ENCODE measurements at regions not wholly inside any gene's neighbourhood (a gene's known extent, or its start where the extent isn't known, plus 50 kb on each side); places are given as distances from the start of the nearest gene placed in this dataset.
A peak's percentile ranks its signal among the peaks of the same experiment; 100 is the strongest.

DNA sequence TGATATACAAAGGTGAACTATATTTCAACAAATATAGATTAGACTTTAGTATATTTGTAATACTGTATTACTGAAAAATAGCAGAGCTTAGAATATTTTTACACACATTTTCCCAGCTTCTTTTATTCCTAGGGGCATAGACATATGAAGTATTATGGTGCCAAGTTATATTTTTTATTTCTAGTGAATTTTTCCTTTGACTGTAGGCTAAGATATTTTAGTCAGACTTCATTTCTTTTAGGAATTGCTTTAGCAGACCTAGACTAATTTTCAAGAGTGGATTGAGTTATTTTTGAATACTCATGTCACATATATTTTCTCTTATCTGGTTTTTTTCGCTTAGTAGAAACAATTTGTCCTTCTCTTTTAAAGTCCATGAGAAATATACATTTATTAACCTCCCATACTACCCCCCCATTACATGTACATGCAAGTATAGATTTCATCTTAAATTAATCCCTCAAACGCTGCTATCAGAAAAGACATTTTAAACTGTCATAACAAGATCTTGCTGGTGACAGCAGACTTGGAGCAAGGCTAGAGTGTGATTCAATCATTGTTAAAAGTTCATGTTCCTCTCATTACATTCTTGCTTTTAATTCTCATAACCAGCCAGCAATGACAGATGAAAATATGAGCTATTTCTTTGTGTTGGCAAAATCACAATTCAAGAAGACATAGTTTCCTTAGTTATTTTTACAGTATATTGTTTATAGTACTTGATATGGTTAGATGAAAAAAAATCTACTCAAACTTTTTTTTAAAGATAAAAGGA lies 456.1 kb downstream of the AEBP2 start:
- Histone ChIP-seq H3K4me2 (ENCODE audit: low read depth, low read length) (peak overlapping the region; percentile 89), H3K79me2 (ENCODE audit: low read length) (no peaks in the 10 kb centered on the region), H3K4me1 (ENCODE audit: low read length) (peaks cover 32% of the 10 kb centered on the region)

GRCh38 chr12:19896041-19896440 lies 456.7 kb downstream of the AEBP2 start:
- DNase-seq = no peak
- H3K4me2 ChIP-seq (ENCODE audit: low read depth, low read length) = no peak overlapping the region
- peaks cover 32% of the 10 kb centered on the region for H3K4me1 ChIP-seq (ENCODE audit: low read length)
- no peaks in the 10 kb centered on the region for H3K9me3 ChIP-seq (replicated peaks; ENCODE audit: insufficient read depth, low read length)
- no peak overlapping the region for H2AFZ ChIP-seq (ENCODE audit: low read length)
- no peak overlapping the region for H3K4me3 ChIP-seq (ENCODE audit: low read length)
- no peaks in the 10 kb centered on the region for H3K36me3 ChIP-seq (replicated peaks; ENCODE audit: insufficient read depth, low read length)
- H4K20me1 ChIP-seq (ENCODE audit: insufficient read depth, low read length) = no peaks in the 10 kb centered on the region
- H3K79me2 ChIP-seq (ENCODE audit: low read length) = no peaks in the 10 kb centered on the region
- TF ChIP-seq, protein P1, sequence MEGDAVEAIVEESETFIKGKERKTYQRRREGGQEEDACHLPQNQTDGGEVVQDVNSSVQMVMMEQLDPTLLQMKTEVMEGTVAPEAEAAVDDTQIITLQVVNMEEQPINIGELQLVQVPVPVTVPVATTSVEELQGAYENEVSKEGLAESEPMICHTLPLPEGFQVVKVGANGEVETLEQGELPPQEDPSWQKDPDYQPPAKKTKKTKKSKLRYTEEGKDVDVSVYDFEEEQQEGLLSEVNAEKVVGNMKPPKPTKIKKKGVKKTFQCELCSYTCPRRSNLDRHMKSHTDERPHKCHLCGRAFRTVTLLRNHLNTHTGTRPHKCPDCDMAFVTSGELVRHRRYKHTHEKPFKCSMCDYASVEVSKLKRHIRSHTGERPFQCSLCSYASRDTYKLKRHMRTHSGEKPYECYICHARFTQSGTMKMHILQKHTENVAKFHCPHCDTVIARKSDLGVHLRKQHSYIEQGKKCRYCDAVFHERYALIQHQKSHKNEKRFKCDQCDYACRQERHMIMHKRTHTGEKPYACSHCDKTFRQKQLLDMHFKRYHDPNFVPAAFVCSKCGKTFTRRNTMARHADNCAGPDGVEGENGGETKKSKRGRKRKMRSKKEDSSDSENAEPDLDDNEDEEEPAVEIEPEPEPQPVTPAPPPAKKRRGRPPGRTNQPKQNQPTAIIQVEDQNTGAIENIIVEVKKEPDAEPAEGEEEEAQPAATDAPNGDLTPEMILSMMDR (IDR thresholded peaks at IDR 0.05; ENCODE audit: low read length) = no peak
- TF ChIP-seq EZH2 (optimal IDR thresholded peaks at IDR 0.05; ENCODE audit: low read depth, low read length) = no peak
- no peak for TF ChIP-seq EZH2phosphoT487 (IDR thresholded peaks at IDR 0.05; ENCODE audit: low read length)
- no peaks in the 10 kb centered on the region for H3K9me2 ChIP-seq (replicated peaks; ENCODE audit: insufficient read depth, low read length)
- H3K27me3 ChIP-seq (replicated peaks; ENCODE audit: insufficient read depth, low read length) = no peaks in the 10 kb centered on the region
- H3K27ac ChIP-seq (ENCODE audit: low read length) = no peak overlapping the region
- no peak overlapping the region for H3K9ac ChIP-seq (ENCODE audit: low read length)
- peaks cover 17% of the 10 kb centered on the region for H3F3A ChIP-seq (ENCODE audit: insufficient read depth, low read length)

More for the DNA sequence above, 456.1 kb downstream of the AEBP2 start:
- H3F3A ChIP-seq (ENCODE audit: insufficient read depth, low read length) = peaks cover 17% of the 10 kb centered on the region
- TF ChIP-seq, protein P1 (IDR thresholded peaks at IDR 0.05; ENCODE audit: low read length) = no peak
- no peak for TF ChIP-seq EZH2 (optimal IDR thresholded peaks at IDR 0.05; ENCODE audit: low read depth, low read length)
- TF ChIP-seq EZH2phosphoT487 (IDR thresholded peaks at IDR 0.05; ENCODE audit: low read length) = no peak
- DNase-seq = no peak
- H3K27me3 ChIP-seq (replicated peaks; ENCODE audit: insufficient read depth, low read length) = no peaks in the 10 kb centered on the region
- peak overlapping the region; percentile 60 for H3K9ac ChIP-seq (ENCODE audit: low read length)
- H3K36me3 ChIP-seq (replicated peaks; ENCODE audit: insufficient read depth, low read length) = no peaks in the 10 kb centered on the region
- peak overlapping the region; percentile 33; the same call in 1 of the 2 replicates for H3K4me3 ChIP-seq (ENCODE audit: low read length)
- peak overlapping the region; percentile 93 for H3K27ac ChIP-seq (ENCODE audit: low read length)
- no peaks in the 10 kb centered on the region for H3K9me2 ChIP-seq (replicated peaks; ENCODE audit: insufficient read depth, low read length)
- H3K9me3 ChIP-seq (replicated peaks; ENCODE audit: insufficient read depth, low read length) = no peaks in the 10 kb centered on the region
- H2AFZ ChIP-seq (ENCODE audit: low read length) = peak overlapping the region; percentile 62
- H4K20me1 ChIP-seq (ENCODE audit: insufficient read depth, low read length) = no peaks in the 10 kb centered on the region

- Histone ChIP-seq H3K9me3 (replicated peaks; ENCODE audit: insufficient read depth, low read length) (no peaks in the 10 kb centered on the region), H3K4me2 (ENCODE audit: low read depth, low read length) (no peak overlapping the region), H3K9me2 (replicated peaks; ENCODE audit: insufficient read depth, low read length) (no peaks in the 10 kb centered on the region), H4K20me1 (ENCODE audit: insufficient read depth, low read length) (no peaks in the 10 kb centered on the region), H3K36me3 (replicated peaks; ENCODE audit: insufficient read depth, low read length) (no peaks in the 10 kb centered on the region), H3K27ac (ENCODE audit: low read length) (no peak overlapping the region), H3F3A (ENCODE audit: insufficient read depth, low read length) (peaks cover 17% of the 10 kb centered on the region), H2AFZ (ENCODE audit: low read length) (no peak overlapping the region), H3K9ac (ENCODE audit: low read length) (no peak overlapping the region), H3K27me3 (replicated peaks; ENCODE audit: insufficient read depth, low read length) (no peaks in the 10 kb centered on the region), H3K4me1 (ENCODE audit: low read length) (peaks cover 32% of the 10 kb centered on the region), H3K79me2 (ENCODE audit: low read length) (no peaks in the 10 kb centered on the region), H3K4me3 (ENCODE audit: low read length) (no peak overlapping the region)
- no peak for DNase-seq
- TF ChIP-seq EZH2phosphoT487 (IDR thresholded peaks at IDR 0.05; ENCODE audit: low read length) (no peak), EZH2 (optimal IDR thresholded peaks at IDR 0.05; ENCODE audit: low read depth, low read length) (no peak)
Observed at GRCh38 chr12:19896534-19896933, 457.2 kb downstream of the AEBP2 start.

- H2AFZ ChIP-seq (ENCODE audit: low read length) = no peak overlapping the region
Observed at GRCh38 chr12:19897900-19898408, 458.7 kb downstream of the AEBP2 start.

More at GRCh38 chr12:19897900-19898408, 458.7 kb downstream of the AEBP2 start:
- Histone ChIP-seq H4K20me1 (ENCODE audit: insufficient read depth, low read length) (no peaks in the 10 kb centered on the region), H3K27me3 (replicated peaks; ENCODE audit: insufficient read depth, low read length) (no peaks in the 10 kb centered on the region), H3K9ac (ENCODE audit: low read length) (no peak overlapping the region), H3K9me3 (replicated peaks; ENCODE audit: insufficient read depth, low read length) (no peaks in the 10 kb centered on the region), H3K36me3 (replicated peaks; ENCODE audit: insufficient read depth, low read length) (no peaks in the 10 kb centered on the region), H3K27ac (ENCODE audit: low read length) (no peak overlapping the region), H3F3A (ENCODE audit: insufficient read depth, low read length) (peaks cover 17% of the 10 kb centered on the region), H3K9me2 (replicated peaks; ENCODE audit: insufficient read depth, low read length) (no peaks in the 10 kb centered on the region), H3K4me2 (ENCODE audit: low read depth, low read length) (no peak overlapping the region), H3K4me1 (ENCODE audit: low read length) (peaks cover 28% of the 10 kb centered on the region), H3K79me2 (ENCODE audit: low read length) (no peaks in the 10 kb centered on the region), H3K4me3 (ENCODE audit: low read length) (no peak overlapping the region)
- no peak for DNase-seq
- TF ChIP-seq EZH2phosphoT487 (IDR thresholded peaks at IDR 0.05; ENCODE audit: low read length) (no peak), EZH2 (optimal IDR thresholded peaks at IDR 0.05; ENCODE audit: low read depth, low read length) (no peak)
- TF ChIP-seq, protein P1 (IDR thresholded peaks at IDR 0.05; ENCODE audit: low read length) = no peak
